ENCODE measurements at regions not wholly inside any gene's neighbourhood (a gene's known extent, or its start where the extent isn't known, plus 50 kb on each side); places are given as distances from the start of the nearest gene placed in this dataset.
"Not testable (repeated sequence)": the region's sequence is repeated elsewhere in the genome, so short reads cannot be mapped to it uniquely, and the experiment has no call there.

GRCh38 chr1:149700677-149701567, 81.6 kb upstream of the FCGR1A start:
- DNase-seq: not testable (repeated sequence)

GRCh38 chr1:149708192-149708853, 74.2 kb upstream of the FCGR1A start:
- peak; percentile 80 for DNase-seq

- DNase-seq: not testable (repeated sequence)
Observed at GRCh38 chr1:149711651-149712050, 70.8 kb upstream of the FCGR1A start.

GRCh38 chr1:149712154-149712927, 70.2 kb upstream of the FCGR1A start:
- DNase-seq: peak; percentile 68

- DNase-seq: not testable (repeated sequence)
Observed at GRCh38 chr1:149713513-149713912, 69.0 kb upstream of the FCGR1A start.

GRCh38 chr1:149713952-149714351, 68.5 kb upstream of the FCGR1A start:
- not testable (repeated sequence) for DNase-seq

- DNase-seq: not testable (repeated sequence)
Observed at GRCh38 chr1:149724618-149725302, 57.7 kb upstream of the FCGR1A start.

- not testable (repeated sequence) for DNase-seq
Observed at GRCh38 chr1:149726688-149727087, 55.8 kb upstream of the FCGR1A start.

- DNase-seq: not testable (repeated sequence)
Observed at GRCh38 chr1:149728598-149728997, 53.9 kb upstream of the FCGR1A start.

Data from activated effector memory CD4-positive, alpha-beta T cell treated with anti-CD3 and anti-CD28 coated beads, Interleukin-2, amount 50 U/mL, for 16 hours (primary cell).